ENCODE measurements at regions not wholly inside any gene's neighbourhood (a gene's known extent, or its start where the extent isn't known, plus 50 kb on each side); places are given as distances from the start of the nearest gene placed in this dataset.
"Not testable (repeated sequence)": the region's sequence is repeated elsewhere in the genome, so short reads cannot be mapped to it uniquely, and the experiment has no call there.

DNA sequence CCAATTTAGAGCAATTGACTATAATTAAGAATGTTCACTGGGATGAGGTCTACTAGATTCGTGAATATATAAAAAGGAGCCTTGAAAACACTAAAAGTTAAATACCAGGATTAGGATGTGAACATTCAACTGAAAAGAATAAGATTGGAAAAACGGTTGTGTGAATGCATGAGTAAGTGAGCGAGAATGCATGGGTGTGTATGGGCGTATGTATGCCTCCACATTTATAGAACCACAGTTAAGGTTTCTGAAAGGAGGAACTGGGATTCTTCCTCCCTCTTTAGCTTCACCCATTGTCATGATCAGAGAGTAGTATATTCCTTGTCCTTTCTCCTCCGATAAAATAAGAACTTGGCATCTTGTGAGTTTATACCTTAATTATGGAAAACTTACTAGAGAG, 151.1 kb upstream of the UBE2E3 start:
- DNase-seq, result no peak

DNA sequence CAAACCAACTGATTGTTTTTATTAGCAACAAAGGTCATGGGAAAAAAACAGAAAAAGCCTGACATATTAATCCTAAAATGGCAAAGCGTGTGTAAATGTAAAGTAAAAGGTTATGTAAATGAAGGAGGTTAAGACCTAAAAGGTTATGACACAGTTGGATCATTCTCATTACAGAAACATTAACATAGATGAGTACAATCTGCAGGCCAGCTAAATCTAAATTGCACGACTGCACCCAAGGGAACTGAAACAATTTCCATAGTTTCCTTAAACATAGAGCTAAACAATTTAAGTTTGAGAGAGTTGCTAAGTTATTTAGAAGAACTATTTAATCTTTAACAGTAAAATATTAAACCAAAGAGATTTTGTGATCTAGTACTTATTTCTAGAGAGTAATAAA, 151.6 kb upstream of the UBE2E3 start:
- no peak for DNase-seq

DNA sequence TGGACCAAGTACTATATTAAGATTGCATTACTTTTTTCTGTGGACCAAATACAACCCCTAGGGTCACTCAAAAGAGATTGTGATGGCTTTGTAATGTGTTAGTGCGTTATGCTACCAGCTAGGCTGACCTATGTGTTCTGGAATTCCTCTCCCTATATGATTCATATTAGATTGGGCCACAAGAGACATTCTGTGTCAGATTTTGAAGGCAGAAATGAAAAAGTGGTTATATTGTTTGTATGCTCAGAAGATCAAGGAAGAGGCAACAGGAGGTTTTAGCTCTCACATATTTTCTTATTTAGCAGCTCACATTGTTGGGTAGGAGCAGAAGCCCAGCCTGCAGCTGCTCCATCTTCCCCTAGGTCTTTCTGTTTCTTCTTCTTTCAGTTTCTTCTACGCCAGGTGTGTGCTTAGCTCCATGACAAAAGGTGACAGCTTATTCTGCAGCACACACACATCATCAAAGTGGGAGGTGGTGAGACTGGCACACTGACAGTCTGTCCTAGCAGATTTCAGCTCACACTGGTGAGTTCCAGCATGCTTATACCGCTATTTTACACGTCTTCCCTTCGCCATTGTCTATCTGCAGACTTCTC, 156.8 kb upstream of the UBE2E3 start:
- DNase-seq, result no peak

DNA sequence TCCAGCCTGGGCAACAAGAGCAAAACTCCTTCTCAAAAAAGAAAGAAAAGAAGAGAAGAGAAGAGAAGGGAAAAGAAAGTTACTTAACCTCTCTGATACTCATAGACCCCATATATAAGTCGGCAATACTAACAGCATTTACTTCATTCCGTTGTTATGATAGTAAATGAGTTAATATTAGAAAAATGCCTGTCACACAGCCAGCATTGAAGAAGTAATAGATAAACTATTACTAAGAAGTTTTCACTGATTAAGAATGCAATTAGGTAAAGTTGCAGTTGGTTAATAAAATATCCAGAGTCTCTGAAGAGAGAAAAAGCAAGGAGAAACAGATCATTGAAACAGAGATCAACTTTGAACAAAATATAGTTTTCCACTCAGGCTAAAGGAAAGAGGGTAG, 161.3 kb upstream of the UBE2E3 start:
- no peak for DNase-seq

DNA sequence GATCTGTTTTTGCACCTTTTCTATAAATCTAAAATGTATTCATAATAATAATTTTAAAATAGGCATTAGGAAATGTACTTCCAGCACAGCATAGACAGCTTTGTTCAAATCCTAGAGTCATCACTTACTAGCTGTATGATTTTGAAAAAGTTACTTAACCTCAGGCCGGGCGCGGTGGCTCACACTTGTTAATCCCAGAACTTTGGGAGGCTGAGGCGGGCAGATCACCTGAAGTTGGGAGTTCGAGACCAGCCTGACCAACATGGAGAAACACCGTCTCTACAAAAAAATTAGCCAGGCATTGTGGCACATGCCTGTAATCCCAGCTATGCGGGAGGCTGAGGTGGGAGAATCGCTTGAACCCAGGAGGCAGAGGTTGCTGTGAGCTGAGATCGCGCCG, 161.7 kb upstream of the UBE2E3 start:
- DNase-seq, result not testable (repeated sequence)

DNA sequence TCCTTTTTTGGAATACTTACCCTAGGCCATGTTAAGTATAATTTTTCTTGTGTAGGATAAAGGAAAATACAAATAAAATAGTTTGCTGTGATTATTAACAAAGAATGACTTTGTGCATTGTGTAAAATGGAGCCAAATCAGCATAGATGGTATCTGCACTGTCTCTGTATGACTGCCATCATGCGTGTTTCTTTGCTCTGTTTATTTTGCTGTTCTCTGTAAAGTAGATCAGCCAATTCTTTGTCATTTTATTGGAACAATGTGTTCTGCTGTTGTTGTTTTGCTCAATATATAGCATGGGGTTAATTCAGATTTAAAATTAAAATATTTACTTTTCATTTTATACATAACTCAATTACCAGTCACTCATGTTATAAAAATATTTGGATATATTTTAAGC, 181.3 kb upstream of the UBE2E3 start:
- no peak for DNase-seq

DNA sequence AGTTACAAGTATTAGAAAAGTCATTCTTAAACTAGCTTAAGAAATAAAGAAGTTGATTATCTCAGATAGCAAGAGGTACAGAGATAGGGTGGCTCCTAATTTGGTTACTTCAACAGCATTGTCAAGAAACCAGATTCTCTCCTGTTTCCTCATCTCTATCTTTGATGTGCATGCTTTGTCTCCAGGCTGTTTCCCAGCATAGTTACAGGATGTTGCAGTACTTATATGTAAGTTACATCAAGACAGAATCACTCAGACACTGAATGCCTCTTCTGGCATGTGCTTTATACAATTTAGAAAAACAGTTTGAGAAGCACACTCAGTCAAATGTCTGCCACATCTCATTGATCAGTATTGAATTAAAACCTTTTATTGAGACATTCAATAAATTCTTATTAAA, 189.5 kb upstream of the UBE2E3 start:
- DNase-seq, result no peak

DNA sequence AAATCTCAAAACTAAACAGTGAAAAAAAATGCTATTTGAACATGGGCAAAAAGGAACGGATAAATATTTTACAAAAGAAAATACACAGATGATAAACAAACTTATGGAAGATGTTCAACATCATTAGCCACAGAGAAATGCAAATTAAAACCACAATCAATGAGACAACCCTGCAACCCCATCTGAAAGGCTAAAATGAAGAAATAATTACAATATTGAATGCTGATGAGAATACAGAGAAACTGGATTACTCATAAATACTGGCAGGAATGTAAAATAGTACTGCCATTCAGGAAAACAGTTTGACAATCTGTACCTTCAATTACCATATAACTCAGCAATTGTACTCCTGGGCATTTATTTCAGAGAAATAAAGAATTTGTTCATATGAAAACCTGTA, 193.1 kb upstream of the UBE2E3 start:
- DNase-seq, result no peak

DNA sequence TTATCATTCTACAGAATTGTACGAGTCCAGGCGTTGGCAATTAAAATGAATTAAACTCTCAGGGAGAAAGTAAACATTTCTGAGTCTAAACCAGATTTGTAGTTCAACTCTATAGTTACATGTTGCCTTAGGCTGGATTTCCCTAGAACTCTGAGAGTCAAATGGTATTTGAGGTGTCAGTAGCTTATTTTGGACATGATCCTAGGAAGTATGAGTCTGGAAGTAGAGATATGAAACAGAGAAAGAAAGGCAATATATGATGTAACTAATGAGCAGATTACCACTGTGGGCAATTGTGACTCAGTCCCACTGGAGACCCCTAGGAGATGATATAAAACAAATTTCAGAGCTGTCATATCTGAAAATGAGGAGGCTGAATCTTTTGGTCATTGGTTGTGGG, 199.1 kb upstream of the UBE2E3 start:
- DNase-seq, result no peak

DNA sequence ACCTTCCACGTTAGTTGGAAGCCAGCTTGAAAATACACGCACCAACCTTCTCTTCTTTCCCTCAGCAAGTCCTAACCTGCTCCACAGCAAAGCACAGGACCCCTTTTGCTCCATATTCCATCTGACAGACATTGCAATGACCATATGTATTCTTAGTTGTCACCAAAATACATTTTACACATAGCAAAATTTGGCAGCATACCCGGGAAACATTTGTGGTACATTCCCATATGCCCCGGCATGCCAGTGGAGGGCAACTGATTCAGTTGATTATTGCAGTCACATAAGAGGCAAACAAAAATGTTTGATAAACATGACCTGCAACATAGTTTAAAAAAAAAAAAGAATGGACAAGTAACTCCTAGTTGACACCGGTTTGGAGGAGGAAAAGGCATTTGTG, 202.1 kb upstream of the UBE2E3 start:
- no peak for DNase-seq

DNA sequence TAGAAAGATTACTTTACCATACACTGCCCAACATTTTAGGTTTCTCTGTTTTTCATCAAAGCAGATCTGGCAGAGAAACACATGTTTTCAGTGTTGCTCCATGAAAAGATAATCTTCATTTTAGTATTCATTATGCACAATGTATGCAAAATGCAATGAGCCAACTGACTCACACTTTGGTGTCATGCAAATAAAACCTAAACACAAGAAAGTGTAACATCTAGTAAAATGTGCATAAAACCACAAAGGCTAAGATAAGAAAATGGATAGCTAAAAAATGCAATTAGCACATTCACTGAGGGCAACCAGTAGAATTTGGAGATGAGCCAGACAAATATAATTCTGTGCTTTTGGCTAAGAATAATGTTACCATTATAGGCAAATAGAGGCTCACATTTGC, 203.5 kb upstream of the UBE2E3 start:
- DNase-seq, result no peak

DNA sequence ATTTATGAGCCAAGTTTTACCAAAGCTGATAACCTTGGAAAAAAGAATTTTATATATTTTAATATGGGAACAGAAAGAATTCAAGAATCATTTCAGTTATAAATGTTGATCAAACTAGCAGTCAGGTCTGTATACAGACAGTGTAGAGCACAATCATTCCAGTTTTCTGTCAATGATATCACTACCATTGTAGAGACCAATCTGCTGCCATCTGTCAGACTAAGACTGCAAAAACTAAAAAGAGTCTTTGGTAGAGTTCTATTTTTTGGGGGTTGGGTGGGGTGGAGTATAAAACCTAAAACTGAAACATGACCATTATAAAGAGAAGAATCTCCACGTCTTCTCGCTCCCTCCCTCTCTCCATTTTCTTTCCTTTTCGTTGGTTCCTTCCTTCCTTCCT, 204.7 kb upstream of the UBE2E3 start:
- no peak for DNase-seq

DNA sequence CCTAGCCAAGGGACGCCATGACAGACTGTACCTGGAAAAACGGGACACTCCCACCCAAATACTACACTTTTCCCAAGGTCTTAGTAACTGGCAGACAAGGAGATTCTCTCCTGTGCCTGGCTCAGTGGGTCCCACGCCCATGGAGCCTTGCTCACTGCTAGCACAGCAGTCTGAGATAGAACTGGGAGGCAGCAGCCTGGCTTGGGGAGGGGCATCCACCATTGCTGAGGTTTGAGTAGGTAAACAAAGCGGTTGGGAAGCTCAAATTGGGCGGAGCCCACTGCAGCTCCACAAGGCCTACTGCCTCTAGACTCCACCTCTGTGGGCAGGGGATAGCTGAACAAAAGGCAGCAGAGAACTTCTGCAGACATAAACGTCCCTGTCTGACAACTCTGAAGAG, 215.1 kb upstream of the UBE2E3 start:
- not testable (repeated sequence) for DNase-seq

DNA sequence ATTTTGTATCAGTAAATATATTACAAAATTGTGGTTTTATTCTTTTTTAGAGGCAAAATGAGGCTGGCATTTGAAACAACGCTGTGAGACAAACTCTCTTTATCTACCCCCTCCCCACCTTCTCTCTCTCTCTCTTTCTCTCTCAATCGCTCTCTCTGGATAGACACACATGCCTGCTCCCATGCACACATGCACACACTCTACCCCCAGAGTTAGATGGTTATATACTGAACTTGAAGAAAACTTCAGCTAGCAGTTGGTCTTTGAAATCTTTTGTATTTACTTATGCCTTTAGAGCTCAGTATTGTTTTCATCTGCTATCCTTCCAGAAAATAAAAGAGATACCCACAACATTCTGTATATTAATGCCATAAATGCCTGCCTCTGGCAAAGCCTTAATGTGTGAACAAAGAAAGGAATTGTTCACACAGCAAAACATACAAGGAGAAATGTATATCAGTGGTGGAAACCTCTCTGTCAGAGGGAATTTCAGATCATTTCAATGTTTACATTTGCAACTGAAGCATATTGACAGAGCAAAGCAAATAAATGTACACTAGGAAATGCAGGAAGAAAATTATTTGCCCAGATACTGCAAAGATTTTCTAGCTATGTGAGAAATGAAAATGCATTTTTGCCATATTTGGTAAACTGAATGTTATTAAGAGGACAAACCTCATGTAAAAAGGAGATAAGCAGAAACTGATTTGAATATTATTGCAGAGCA, 217.0 kb upstream of the UBE2E3 start:
- DNase-seq, result no peak

DNA sequence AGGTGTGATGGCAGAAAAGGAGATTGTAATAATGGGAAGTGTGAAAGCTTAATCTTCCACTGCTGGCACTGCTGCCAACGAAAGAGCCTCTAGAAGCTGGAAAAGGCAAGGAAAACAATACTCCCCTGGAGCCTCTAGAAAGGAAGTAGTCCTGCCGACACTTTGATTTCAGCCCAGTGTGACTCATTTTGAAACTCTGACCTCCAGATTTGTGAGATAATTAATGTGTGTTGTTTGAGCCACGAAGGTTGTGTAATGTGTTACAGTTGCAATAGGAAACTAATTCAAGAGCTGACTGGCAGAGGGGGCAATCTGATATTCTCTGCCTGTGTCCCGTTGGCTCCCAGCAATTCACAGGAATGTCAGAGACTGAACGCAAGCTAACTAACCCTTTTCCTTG, 219.2 kb upstream of the UBE2E3 start:
- peak; percentile 15 for DNase-seq

DNA sequence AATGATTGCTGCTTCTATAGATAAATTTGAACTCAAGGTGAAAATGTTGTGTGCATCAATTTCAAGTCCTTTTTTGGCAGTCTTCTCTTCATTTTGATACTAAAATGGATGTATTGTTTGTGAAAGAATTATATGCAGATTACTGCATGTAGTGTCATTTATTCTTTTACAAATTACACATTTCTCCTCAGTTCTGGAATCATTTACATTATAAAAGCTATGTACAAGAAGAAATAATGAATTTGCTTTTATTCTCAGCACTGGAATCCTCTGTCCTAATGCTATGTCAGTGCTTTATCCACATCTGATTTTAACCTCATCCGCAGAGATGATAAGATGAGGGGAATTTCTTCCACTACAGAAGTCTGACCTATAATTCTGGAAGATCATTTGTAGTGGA, 220.8 kb upstream of the UBE2E3 start:
- no peak for DNase-seq

DNA sequence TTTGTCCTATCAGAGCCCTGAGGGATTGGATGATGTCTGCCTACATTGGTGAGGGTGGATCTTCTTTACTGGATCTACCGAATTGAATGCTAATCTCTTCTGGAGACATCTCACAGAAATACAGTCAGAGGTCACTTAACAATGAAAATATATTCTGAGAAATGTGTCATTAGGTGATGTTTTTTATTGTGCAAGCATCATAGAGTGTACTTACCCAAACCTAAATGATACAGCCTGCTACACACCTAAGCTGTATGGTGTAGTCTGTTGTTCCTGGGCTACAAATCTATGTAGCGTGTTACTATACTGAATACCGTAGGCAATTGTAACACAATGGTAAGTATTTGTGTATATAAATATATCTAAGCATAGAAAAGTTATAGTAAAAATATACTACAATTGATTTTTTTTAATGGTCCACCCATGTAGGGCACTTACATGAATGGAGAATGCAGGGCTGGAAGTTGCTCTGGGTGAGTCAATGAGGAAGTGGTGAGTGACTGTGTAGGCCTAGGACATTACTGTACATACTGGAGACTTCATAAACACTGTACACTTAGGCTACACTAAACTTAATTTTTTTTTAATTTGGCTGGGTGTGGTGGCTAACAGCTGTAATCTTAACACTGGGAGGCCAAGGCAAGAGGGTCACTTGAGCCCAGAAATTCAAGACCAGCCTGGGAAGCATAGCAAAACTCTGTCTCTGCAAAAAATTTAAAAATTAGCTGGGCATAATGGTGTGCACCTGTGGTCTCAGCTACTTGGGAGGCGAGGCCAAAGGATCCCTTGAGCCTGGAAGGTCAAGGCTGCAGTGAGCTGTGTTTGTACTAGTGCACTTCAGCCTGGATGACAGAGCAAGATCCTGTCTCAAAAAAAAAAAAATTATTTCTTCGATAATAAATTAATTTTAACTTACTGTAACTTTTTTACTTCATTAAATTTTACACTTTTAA, 226.3 kb upstream of the UBE2E3 start:
- no peak for DNase-seq

DNA sequence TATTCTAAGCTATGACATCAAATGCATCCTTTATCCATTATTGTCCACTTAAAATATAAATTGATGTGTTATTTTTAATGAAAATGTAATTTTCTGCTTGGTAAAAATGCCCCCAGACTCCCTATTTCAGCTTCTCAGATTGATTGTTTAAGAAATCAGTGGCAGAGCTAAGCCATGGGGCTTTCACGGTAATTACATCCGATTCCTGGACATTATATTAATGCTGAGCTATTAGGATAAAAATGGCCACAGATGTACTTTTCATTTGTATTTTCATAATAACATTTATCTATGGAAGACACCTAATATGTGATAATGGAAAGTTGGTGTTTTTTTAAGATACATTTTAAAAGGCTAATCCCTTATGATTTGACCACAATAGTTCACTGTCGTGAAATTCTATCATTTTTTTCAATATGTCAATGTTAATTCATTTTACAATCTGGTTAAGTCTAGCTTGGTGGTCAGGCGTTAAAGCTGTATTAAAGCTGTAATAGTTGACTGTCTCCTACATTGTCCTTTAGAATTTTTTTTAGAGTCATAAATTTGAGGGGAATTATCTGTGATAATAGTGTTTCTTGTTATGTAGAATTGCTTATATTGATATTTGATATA, 229.0 kb upstream of the UBE2E3 start:
- no peak for DNase-seq

DNA sequence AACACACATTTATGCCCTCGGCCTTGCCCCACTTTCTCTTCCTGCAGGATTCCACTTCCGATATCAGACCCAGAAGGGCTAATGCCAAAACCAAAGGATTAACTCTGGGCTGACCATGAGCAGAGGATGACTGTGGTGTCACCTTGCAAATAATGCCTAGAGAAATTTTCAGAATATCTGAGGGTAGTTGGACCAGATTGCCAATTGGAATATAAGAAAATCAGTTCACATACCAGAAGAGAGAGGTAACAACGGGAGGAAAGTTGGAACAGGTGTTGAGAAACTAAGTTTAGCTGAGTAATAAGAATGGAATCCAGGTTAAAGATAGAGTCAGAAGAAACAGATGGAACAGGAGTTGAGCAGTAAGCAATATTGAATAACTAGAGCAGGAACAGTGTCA, 232.7 kb upstream of the UBE2E3 start:
- no peak for DNase-seq

DNA sequence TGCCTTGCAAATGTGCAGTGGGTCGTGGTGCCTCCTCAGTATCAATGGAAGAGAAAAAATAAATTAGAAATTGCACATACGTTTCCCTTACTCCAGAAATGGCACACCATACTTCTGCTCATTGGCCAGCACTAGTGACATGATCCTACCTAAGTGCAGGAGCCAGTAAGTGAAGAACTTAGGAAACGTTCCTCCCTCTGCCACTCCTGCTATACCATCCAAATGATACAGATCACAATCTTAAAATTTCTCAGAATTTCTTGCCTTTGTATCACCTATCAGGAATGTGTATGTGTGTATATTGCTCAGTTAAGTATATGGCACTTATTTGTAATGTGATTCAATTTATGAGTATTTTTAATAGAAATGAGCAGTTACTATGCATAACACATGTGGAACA, 237.0 kb upstream of the UBE2E3 start:
- DNase-seq, result no peak

DNA sequence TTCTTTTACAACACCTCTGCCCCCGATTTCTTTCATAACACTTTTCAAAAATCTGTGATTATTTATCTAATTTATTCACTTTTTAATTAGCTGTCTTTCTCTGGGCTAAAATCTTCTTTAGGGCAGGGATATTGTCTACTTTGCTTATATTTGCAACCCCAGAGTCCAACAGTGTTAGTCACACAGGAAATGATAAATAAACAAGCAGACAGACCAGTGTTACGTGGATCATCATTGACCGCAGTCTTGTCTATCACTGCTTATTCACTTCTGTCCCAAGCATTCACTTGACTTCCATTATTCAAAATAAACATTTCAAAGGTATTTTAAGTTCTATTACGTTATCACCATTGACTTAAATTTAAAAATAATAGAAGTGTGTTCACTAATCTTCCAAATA, 237.6 kb upstream of the UBE2E3 start:
- DNase-seq, result no peak

DNA sequence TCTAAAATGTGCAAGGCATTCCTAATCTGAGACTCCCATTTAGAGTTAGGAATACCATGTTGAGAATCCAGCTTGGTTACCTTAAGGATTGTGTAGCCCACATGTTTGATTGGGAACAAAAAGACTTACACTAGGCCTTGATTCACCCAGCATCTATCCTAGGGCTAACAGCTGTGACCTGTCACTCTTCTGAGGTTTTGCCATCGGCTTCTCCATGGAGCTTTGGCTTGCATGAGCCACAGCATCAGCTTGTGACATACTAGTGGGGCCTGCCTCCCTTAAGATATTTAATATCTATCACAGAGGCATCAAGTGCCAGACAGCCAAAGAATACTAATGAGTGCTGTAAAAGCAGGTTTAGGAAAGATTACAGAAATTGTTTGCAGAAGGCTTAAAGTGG, 241.3 kb upstream of the UBE2E3 start:
- DNase-seq, result no peak

DNA sequence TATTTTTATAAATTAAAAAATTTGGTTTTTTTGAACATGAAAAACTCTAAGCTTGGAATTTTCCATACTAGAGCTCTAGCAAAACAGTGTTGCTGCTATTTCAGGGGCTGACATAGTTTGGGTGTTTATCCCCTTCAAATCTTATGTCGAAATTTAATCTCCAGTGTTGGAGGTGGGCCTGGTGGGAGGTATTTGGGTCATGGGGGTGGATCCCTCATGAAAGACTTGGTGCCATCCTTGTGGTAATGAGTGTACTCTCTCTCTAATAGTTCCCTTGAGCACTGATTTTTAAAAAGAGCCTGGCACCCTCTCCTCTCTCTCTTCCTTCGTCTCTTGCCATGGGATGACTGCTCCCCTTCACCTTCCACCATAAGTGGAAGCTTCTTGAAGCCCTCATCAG, 244.6 kb upstream of the UBE2E3 start:
- DNase-seq, result no peak

DNA sequence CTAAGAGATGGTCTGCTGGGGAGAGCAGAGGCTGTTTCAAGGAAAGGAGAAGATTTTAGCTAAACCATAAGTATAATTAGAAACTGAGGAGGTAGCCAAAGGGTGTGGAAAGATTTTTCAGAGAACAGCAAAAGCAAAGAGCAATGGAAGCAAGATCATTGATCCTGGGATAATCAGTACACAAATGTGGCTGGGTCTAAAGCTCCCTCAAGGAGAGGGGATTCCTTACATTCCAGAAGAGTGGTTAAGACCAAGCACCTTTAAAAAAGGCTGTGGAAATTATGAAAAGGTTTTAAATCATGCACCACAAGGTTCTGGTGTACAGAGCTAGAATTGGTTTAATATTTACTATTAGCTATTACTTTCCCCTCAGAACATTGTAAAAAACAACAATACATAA, 246.0 kb upstream of the UBE2E3 start:
- DNase-seq, result no peak

Measured in activated CD4-positive, alpha-beta T cell treated with anti-CD3 and anti-CD28 coated beads, Interleukin-10, Interleukin-2, amounts not matched to agents 100 ng/mL and 50 ng/mL, durations not matched to agents 16 hours and 8 hours (primary cell).